HG02870 (cell line): ENCODE measurements at regions not wholly inside any gene's neighbourhood (a gene's known extent, or its start where the extent isn't known, plus 50 kb on each side); places are given as distances from the start of the nearest gene placed in this dataset.

ENCODE experiments used
- ATAC-seq: cut with Tn5 transposase; IDR thresholded peaks from one replicate; pipeline ENCODE4 v1.9.1; 2021; ENCODE audit warnings: mild to moderate bottlenecking, moderate library complexity; ENCODE audit not compliant: unreplicated experiment

GRCh38 chr5:147162740-147163139, 72.1 kb upstream of the STK32A start:
- ATAC-seq, result no peak

- ATAC-seq, result no peak
These were observed 67.3 kb upstream of the STK32A start for GRCh38 chr5:147167529-147167928.

DNA sequence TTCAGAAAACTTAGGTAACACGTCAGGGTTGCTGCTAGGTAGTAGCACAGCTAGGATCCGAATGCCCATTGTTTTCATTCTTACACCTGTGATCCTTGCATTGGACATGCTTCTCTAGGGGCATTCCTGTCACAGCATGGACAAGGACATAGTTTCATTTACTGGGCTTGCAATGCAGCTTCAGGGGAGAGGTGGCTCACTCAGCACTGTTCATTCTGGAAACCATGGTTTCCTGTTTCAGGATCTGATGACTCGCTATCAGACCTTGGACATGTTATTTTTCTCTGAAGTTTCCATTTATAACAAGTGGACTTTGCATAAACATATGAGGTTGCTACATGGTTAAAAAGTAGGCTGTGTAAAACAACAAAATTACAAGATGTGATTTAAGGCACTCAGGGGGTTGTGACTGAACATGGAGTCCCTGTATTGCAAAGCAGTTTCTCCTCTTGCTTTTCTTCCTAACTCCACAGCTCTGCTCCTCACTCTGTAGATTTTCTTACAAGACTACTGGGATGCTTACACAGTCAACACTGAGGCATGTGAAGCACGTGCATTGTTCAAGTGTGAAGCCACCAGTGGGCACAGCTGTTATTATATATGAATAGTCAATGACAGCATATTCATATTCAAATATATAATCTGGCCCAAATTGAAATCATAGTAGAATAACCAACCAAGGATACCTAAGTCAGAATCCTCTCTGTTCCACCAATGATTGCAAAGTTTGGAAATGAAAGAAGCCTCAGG, 66.1 kb upstream of the STK32A start:
- no peak for ATAC-seq

- no peak for ATAC-seq
These were observed 65.4 kb upstream of the STK32A start for GRCh38 chr5:147169399-147169798.

DNA sequence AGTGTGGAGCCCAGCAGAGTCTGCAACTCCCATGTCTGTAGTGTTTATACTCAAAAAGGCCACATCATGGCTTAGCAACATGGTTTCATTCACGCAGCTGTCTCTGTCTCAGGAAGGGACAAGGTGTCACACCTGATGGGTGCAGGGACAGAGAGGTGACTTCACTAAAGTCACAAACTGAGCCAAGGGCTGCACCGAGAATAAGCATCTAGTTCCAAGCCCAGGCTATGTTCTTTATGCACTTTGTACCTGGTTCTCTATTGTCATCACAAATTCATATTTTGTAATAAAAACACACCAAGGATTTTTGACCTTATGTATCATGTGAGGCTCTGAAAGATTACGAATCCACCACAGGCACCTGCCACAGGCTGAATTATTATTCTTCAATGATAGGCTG, 64.9 kb upstream of the STK32A start:
- no peak for ATAC-seq

DNA sequence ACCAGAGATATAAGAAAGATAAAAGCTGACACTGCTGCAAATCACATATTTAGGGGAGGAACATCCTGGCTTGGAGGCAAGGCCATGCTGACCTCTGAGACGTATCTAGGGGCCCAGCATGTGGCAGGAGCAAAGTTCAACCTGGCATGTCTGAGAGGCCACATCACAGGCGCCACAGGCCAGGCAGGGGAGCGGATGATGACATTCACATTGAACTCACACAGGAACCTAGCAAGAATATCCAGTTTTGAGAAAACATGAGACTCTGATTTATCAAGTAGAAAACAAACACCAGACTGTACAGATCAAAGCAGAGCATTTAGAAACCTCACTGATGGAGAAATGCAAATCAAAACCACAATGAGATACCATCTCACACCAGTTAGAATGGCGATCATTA, 64.2 kb upstream of the STK32A start:
- no peak for ATAC-seq

DNA sequence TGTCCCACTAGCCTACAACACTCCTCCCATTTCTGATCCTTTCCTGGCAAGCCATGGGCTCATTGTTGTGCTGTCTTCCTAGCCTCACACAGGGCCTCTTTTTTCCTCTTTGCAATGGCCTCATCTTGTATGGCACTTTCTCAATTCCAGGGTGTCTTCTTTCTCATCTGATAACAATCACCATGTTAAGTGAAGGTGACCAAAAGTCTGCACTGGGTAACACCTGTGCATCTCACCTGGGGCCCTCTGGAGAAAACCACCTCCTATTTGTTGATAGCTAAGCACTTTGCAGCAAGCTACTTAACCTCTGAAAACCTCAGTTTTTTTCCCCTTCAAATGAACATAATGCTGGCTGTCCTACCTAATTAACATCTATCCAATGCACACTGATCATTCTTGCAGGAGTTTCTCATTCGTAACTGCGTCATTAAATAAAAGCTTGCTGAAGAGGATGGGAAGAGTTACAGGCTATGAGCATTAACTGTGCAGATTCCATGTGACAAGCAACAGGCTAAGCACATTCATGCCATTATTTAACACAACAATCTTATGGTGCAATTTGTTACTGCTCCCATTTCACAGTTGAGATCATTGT, 60.1 kb upstream of the STK32A start:
- ATAC-seq, result no peak

DNA sequence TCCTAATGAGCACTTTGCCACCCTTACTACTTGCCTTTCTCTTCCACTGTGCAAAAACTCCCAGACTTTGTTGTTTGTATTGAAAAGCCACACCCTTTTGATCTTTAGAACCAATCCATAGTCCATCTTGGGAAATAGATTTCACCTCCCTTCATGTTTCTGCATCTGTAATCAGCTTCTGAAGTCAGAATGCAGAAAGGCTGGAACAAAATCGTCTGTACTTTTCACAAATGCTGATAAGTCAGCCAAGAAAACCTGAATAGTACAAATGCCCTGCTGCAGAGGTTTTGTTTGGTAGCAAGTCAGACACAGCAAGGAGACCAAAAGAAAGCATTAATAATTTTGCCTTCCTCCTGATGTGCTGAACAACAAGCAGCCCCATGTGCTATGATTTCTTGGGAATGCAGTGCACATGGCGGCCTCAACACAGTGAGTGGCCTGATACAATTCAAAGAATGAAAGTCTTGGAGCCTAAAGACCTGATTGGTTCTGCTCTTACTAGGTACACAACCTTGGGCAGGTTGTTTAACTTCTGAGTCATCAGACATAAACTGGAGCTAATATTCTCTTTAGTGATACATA, 59.2 kb upstream of the STK32A start:
- ATAC-seq, result no peak

GRCh38 chr5:147176422-147176821, 58.4 kb upstream of the STK32A start:
- no peak for ATAC-seq

- ATAC-seq, result no peak
These were observed 57.5 kb upstream of the STK32A start for GRCh38 chr5:147177125-147177840.

DNA sequence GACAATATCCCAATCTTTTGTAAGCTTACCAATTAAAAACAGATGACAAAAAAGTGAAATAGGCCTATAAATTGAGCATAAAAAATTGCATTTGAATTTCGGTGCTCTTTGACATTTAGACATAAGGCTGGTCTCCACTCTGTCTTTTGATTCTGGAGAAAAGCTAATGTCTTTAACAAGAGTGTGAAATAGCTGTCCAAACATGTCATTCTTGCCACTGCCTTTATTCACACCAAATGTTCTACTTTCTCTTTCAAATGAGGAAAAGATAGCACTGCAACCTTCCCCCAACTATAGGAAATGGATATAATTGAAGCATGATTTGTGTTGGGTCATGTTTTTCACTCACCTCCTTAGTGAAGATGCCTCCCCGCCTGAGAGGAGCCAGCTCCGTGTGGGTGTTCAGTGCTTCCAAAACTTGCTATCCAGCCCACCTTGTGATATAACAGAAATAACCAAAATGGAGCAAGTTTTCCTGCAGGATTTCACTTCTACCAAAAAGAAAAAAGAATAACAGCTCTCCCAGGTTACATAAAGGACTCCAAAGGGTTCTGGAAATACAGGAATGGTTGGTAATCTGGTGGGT, 55.2 kb upstream of the STK32A start:
- no peak for ATAC-seq

DNA sequence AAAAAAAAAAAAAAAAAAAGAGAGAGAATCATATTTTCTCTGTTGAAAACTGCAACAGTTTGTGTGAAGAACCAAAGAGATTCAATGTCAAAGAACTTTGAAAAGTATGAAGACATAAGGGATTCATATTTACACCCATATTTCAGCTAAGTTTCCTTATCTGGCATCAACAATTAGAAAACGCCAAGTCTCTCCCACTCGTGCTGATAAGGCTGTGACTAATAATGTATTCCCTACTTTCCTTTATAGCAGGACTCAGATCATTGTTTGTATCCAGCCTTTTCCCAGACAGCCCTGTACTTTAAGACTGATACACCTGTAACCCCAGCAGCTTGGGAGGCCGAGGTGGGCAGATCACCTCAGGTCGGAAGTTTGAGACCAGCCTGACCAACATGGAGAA, 54.1 kb upstream of the STK32A start:
- ATAC-seq, result no peak
